ENCODE measurements at regions not wholly inside any gene's neighbourhood (a gene's known extent, or its start where the extent isn't known, plus 50 kb on each side); places are given as distances from the start of the nearest gene placed in this dataset.

DNA sequence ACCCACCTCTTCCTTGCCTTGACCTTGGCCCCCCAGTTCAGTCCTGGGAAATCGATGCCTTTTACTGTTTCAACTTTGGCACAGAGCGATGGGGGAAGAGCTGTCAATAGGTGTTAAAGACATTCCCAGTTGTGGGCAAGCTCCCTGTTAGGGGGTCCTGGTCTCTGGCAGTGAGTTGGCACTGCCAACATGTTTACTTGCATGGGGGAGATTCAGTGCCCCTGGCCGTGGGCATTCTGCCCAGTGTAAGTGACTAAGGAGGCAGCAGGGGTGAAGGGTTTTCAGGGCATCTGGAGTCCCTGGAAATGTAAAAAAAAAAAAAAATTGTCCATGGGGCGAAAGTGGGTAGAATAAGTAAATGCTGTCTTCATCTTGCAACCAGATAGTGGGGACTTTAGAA is 407.0 kb downstream of the PTPRU start:
- TF ChIP-seq, protein P1, sequence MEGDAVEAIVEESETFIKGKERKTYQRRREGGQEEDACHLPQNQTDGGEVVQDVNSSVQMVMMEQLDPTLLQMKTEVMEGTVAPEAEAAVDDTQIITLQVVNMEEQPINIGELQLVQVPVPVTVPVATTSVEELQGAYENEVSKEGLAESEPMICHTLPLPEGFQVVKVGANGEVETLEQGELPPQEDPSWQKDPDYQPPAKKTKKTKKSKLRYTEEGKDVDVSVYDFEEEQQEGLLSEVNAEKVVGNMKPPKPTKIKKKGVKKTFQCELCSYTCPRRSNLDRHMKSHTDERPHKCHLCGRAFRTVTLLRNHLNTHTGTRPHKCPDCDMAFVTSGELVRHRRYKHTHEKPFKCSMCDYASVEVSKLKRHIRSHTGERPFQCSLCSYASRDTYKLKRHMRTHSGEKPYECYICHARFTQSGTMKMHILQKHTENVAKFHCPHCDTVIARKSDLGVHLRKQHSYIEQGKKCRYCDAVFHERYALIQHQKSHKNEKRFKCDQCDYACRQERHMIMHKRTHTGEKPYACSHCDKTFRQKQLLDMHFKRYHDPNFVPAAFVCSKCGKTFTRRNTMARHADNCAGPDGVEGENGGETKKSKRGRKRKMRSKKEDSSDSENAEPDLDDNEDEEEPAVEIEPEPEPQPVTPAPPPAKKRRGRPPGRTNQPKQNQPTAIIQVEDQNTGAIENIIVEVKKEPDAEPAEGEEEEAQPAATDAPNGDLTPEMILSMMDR (IDR thresholded peaks at IDR 0.05; ENCODE audit: borderline replicate concordance, insufficient read depth, low read depth, low read length) = no peak
- H3K4me3 ChIP-seq (ENCODE audit: low read depth, low read length) = no peak overlapping the region

DNA sequence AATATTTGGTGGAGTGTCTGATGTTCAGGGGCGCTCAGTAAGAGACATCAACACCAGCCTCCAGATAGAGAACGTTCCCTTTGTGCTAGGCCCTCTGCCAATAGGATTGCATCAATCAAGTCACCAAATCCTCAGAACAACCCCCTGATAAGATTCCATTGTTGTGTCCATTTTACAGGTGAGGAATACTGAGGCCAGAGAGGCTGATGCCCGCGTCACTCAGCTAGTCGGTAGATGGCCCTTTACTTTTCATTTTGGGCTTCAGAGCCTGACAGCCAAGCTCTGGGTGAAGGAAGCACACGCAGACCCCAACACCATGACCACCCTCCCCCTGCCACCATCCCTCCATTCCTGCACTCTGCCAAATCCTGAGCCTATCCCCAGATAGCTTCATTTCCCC is 406.2 kb downstream of the PTPRU start:
- no peak overlapping the region for H3K4me3 ChIP-seq (ENCODE audit: low read depth, low read length)
- TF ChIP-seq, protein P1 (IDR thresholded peaks at IDR 0.05; ENCODE audit: borderline replicate concordance, insufficient read depth, low read depth, low read length) = no peak

DNA sequence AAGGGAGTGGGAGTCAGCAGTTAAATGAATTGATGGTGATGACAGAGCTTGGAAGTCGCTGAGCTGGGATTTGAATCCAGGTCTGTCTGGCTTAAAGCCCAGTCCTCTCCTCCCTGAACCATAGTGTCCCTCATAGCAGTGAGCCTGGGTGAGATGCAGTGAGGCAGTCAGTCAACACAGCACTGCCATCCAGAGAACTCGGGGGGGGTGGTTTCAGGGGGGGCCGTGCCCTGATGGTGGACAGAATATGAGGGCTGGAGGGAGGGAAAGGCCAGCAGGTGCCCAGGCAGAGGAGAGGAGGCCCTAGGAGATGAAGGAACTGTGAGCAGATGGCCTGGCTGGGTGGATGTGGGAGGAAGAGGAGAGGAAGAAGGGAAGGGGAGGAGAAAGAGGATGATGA is 405.6 kb downstream of the PTPRU start:
- TF ChIP-seq, protein P1 (IDR thresholded peaks at IDR 0.05; ENCODE audit: borderline replicate concordance, insufficient read depth, low read depth, low read length) = no peak
- no peak overlapping the region for H3K4me3 ChIP-seq (ENCODE audit: low read depth, low read length)

DNA sequence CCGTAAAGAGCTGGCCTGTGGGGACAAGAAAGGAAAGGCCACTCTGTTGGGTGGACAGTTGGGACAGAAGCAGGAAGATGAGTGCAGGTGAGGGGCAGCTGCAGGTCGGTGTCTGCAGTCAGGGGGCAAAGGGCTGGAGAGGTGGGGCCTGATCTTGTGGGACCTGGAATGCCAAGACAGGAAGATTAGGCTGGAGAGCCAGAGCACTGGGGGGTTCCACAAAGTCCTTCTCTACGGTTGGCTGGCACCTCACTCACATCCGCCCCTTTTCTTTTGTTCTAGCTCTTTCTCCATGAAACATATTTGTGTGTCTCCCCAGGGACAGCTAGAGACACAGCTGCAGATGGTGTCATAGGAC is 404.1 kb downstream of the PTPRU start:
- TF ChIP-seq, protein P1 (IDR thresholded peaks at IDR 0.05; ENCODE audit: borderline replicate concordance, insufficient read depth, low read depth, low read length) = no peak
- no peak overlapping the region for H3K4me3 ChIP-seq (ENCODE audit: low read depth, low read length)

DNA sequence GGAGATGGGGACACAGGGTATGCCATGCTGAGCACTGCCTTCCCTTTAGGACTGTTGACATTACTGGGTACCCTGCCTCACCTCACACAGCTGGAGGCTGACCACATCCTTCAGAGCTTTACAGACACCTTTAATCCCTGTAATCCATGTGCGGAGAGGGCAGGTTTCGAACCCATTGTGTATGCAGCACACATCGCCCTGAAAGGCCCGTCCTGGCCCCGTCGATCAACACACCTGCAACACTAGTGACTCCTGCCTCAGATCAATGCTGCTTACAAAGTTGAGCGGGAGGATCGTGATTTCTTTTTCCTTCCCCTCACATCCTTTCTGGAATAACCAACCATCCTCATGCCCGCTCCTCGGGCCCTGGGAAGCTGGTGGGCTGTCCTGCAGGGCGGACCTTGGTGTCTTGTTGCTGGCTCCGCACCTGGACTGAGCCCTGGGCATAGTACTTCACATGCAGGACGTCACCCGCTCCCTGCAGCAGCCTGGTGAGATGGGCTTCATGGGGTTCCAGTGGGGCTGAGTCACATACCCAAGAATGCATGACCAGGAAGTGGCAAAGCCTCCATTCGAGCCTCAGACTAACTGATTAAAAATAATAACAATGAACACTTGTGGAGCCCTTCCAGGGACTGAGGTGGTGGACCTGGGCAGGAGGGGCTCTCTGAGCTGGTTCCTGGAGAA is 403.6 kb downstream of the PTPRU start:
- no peak overlapping the region for H3K4me3 ChIP-seq (ENCODE audit: low read depth, low read length)
- TF ChIP-seq, protein P1 (IDR thresholded peaks at IDR 0.05; ENCODE audit: borderline replicate concordance, insufficient read depth, low read depth, low read length) = no peak

DNA sequence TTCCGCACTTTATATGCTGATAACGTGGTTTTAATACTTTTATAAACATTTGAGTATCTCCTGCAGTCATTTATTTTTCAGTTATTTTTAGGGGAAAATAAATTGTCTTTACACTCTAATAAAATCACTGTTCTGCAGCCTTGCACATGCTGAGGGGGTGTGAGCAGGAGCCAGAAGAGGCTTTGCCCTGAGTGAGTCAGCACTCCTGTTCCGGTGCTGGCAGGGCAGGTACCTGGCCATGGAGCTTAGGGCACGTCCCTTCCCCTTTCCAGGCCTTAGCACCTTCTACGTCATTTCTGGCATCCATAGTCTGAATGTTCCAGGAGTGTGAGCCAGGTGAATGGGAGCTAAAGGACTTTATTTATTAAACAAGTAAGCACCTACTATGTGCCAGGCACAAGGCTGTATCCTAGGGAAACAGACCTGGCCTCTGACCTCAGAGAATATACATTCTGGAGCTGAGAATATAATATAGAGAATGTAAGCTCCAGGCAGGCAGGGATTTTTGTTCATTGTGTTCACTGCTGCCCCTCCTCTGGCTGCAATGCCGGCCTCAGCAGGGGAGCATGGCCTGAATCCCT is 402.9 kb downstream of the PTPRU start:
- TF ChIP-seq, protein P1 (IDR thresholded peaks at IDR 0.05; ENCODE audit: borderline replicate concordance, insufficient read depth, low read depth, low read length) = no peak
- H3K4me3 ChIP-seq (ENCODE audit: low read depth, low read length) = no peak overlapping the region

DNA sequence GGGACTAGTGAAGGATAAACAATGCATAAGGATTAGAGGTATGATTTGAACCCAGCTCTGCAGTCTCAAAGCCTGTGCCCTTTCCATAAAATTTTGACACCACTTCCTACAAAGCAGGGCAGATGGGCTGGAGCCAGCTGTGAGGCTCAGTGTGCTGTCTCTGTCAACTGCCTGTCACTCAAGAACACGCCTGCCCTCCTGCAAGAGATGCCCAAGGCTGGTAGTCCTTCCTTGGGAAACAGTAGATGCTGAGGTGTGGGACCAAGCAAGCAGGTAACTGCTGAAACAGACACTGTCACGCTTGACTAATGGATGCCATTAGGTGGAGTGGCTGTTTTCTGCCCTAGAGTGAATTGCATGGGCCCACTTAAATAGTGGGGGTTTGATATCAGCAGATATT is 402.0 kb downstream of the PTPRU start:
- H3K4me3 ChIP-seq (ENCODE audit: low read depth, low read length) = no peak overlapping the region
- TF ChIP-seq, protein P1 (IDR thresholded peaks at IDR 0.05; ENCODE audit: borderline replicate concordance, insufficient read depth, low read depth, low read length) = no peak

Measured in GM12875 (cell line).